OCI-LY7 (cell line): ENCODE measurements at regions not wholly inside any gene's neighbourhood (a gene's known extent, or its start where the extent isn't known, plus 50 kb on each side); places are given as distances from the start of the nearest gene placed in this dataset.

Source experiments
- CTCF ChIP-seq: fragments of 200-600 bp; sonication (generic); conservative IDR thresholded peaks from 2 replicates; pipeline ENCODE4 v1.5.1; 2014; ENCODE audit warnings: mild to moderate bottlenecking, antibody characterized with exemption, low read length, moderate library complexity, mixed read lengths
- EZH2phosphoT487 ChIP-seq: fragments of 200-600 bp; sonication (generic); IDR thresholded peaks from 2 replicates; pipeline ENCODE4 v1.6.1; 2018; ENCODE audit warnings: low read depth, borderline replicate concordance, mild to moderate bottlenecking, mixed run types, antibody characterized with exemption, low read length, moderate library complexity, mixed read lengths

- TF ChIP-seq CTCF: no peak
- TF ChIP-seq EZH2phosphoT487: no peak
Observed at GRCh38 chr3:44185396-44185915, 56.2 kb upstream of the TOPAZ1 start.
